ENCODE measurements at regions not wholly inside any gene's neighbourhood (a gene's known extent, or its start where the extent isn't known, plus 50 kb on each side); places are given as distances from the start of the nearest gene placed in this dataset.

GRCh38 chr2:156944871-156945270, 312.6 kb upstream of the GALNT5 start:
- Mint-ChIP-seq H3K9me3 (ENCODE audit: low read depth, unreplicated experiment) (no peaks in the 10 kb centered on the region), H3K36me3 (ENCODE audit: insufficient read depth, unreplicated experiment) (no peaks in the 10 kb centered on the region), H3K4me3 (ENCODE audit: low read depth, unreplicated experiment) (no peak overlapping the region), H3K27ac (ENCODE audit: unreplicated experiment) (no peak overlapping the region), H3K27me3 (ENCODE audit: unreplicated experiment) (no peaks in the 10 kb centered on the region), H3K4me1 (ENCODE audit: low read depth, unreplicated experiment) (no peaks in the 10 kb centered on the region)
- intact Hi-C loops (cut with micrococcal nuclease; ENCODE audit: unreplicated experiment) = no loop called here
- TF ChIP-seq CTCF (IDR thresholded peaks at IDR 0.05; ENCODE audit: unreplicated experiment) = no peak
- CTCF ChIA-PET = no interaction called here
- no peak for DNase-seq
- no TSS peak for BruUV-seq (replicated peaks)

GRCh38 chr2:156947261-156947660, 310.2 kb upstream of the GALNT5 start:
- H3K4me3 Mint-ChIP-seq (ENCODE audit: low read depth, unreplicated experiment) = no peak overlapping the region
- intact Hi-C loops (cut with micrococcal nuclease; ENCODE audit: unreplicated experiment) = no loop called here
- H3K4me1 Mint-ChIP-seq (ENCODE audit: low read depth, unreplicated experiment) = no peaks in the 10 kb centered on the region
- H3K9me3 Mint-ChIP-seq (ENCODE audit: low read depth, unreplicated experiment) = peaks cover 4% of the 10 kb centered on the region
- DNase-seq = no peak
- H3K27ac Mint-ChIP-seq (ENCODE audit: unreplicated experiment) = no peak overlapping the region
- CTCF ChIA-PET = no interaction called here
- no peak for TF ChIP-seq CTCF (IDR thresholded peaks at IDR 0.05; ENCODE audit: unreplicated experiment)
- no peaks in the 10 kb centered on the region for H3K36me3 Mint-ChIP-seq (ENCODE audit: insufficient read depth, unreplicated experiment)
- no TSS peak for BruUV-seq (replicated peaks)
- H3K27me3 Mint-ChIP-seq (ENCODE audit: unreplicated experiment) = no peaks in the 10 kb centered on the region

DNA sequence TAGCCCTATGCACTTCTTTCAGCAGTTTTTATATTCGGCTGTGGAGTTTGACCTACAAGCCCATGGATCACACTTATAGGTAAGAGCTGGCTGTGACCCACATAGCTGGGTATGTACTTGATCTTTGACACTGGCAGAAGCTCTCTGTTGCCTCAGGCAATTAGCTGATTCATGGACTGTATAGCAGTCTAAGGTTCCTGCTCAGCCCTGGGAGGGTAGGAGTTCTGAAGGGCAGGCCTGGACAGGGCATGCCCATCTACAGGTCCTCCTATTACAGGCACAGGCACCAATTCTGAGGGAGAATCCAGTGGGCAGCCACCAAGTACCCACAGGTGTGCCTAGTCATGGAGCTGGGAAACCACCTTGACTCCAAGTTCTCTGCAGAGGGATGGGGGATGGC, 301.8 kb upstream of the GALNT5 start:
- DNase-seq = no peak
- Mint-ChIP-seq H3K27me3 (ENCODE audit: unreplicated experiment) (no peaks in the 10 kb centered on the region), H3K36me3 (ENCODE audit: insufficient read depth, unreplicated experiment) (no peaks in the 10 kb centered on the region), H3K4me3 (ENCODE audit: low read depth, unreplicated experiment) (no peak overlapping the region), H3K4me1 (ENCODE audit: low read depth, unreplicated experiment) (no peaks in the 10 kb centered on the region), H3K27ac (ENCODE audit: unreplicated experiment) (no peak overlapping the region), H3K9me3 (ENCODE audit: low read depth, unreplicated experiment) (peaks cover 2% of the 10 kb centered on the region)
- CTCF ChIA-PET = no interaction called here
- TF ChIP-seq CTCF (IDR thresholded peaks at IDR 0.05; ENCODE audit: unreplicated experiment) = no peak
- BruUV-seq (replicated peaks) = no TSS peak
- intact Hi-C loops (cut with micrococcal nuclease; ENCODE audit: unreplicated experiment) = no loop called here

- DNase-seq = no peak
- no peaks in the 10 kb centered on the region for H3K27me3 Mint-ChIP-seq (ENCODE audit: unreplicated experiment)
- BruUV-seq (replicated peaks) = no TSS peak
- CTCF ChIA-PET = no interaction called here
- H3K9me3 Mint-ChIP-seq (ENCODE audit: low read depth, unreplicated experiment) = peaks cover 2% of the 10 kb centered on the region
- H3K36me3 Mint-ChIP-seq (ENCODE audit: insufficient read depth, unreplicated experiment) = no peaks in the 10 kb centered on the region
- H3K27ac Mint-ChIP-seq (ENCODE audit: unreplicated experiment) = no peak overlapping the region
- no peak overlapping the region for H3K4me3 Mint-ChIP-seq (ENCODE audit: low read depth, unreplicated experiment)
- H3K4me1 Mint-ChIP-seq (ENCODE audit: low read depth, unreplicated experiment) = no peaks in the 10 kb centered on the region
- intact Hi-C loops (cut with micrococcal nuclease; ENCODE audit: unreplicated experiment) = no loop called here
- TF ChIP-seq CTCF (IDR thresholded peaks at IDR 0.05; ENCODE audit: unreplicated experiment) = no peak
Observed at GRCh38 chr2:156956161-156956560, 301.3 kb upstream of the GALNT5 start.

DNA sequence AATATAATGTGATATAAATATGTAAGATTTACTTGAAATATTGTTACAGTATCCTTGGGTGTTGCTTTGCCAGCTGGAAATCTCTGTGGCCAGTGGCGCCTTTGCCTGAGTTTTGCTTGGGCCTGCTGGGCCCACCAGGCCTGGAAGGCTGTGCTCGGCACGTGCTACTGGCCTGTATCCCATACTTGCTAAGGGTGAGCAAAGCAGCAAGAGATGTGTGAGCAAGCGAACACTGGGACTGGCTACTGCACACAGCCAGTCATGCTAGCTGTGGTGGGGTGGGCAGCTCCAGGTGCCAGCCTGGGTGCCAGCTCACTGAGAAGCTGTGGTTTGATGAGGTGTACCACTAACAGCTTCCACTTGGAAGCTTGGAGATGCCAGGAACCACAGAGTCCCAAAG, 299.1 kb upstream of the GALNT5 start:
- Mint-ChIP-seq H3K4me1 (ENCODE audit: low read depth, unreplicated experiment) (no peaks in the 10 kb centered on the region), H3K9me3 (ENCODE audit: low read depth, unreplicated experiment) (no peaks in the 10 kb centered on the region), H3K27me3 (ENCODE audit: unreplicated experiment) (no peaks in the 10 kb centered on the region), H3K4me3 (ENCODE audit: low read depth, unreplicated experiment) (no peak overlapping the region), H3K27ac (ENCODE audit: unreplicated experiment) (no peak overlapping the region), H3K36me3 (ENCODE audit: insufficient read depth, unreplicated experiment) (no peaks in the 10 kb centered on the region)
- no TSS peak for BruUV-seq (replicated peaks)
- no peak for DNase-seq
- CTCF ChIA-PET = no interaction called here
- intact Hi-C loops (cut with micrococcal nuclease; ENCODE audit: unreplicated experiment) = no loop called here
- no peak for TF ChIP-seq CTCF (IDR thresholded peaks at IDR 0.05; ENCODE audit: unreplicated experiment)
